OCI-LY3 (cell line): ENCODE measurements at regions not wholly inside any gene's neighbourhood (a gene's known extent, or its start where the extent isn't known, plus 50 kb on each side); places are given as distances from the start of the nearest gene placed in this dataset.

Experiments
- EZH2phosphoT487 ChIP-seq: fragments of 200-600 bp; shearing (Covaris generic); IDR thresholded peaks from 2 replicates; pipeline ENCODE4 v1.6.1; 2018; ENCODE audit warnings: antibody characterized with exemption, mixed run types, low read depth
- TF ChIP-seq, protein P1 (sequence below): fragments of 200-600, 300-600 bp; sonication (generic); IDR thresholded peaks from 2 replicates; pipeline ENCODE4 v1.5.1; 2014; ENCODE audit warnings: antibody characterized with exemption, low read length, low read depth

DNA sequence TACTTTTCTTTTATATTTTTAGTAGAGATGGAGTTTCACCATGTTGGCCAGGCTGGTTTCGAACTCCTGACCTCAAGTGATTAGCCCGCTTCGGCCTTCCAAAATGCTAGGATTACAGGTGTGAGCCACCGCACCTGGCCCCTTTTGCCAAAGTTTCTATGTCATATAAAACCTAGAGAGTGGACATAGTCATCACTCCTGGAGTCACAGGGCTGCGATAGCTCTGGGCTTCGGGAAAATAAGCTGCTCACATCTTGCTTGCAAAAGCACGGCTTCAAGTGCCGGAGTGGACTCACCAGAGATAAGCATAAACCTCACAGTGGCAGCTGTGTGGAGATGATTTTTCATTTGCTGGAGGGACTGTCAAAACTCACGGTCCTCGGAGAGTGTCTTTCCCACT lies 171.2 kb downstream of the TEX29 start:
- TF ChIP-seq, protein P1, sequence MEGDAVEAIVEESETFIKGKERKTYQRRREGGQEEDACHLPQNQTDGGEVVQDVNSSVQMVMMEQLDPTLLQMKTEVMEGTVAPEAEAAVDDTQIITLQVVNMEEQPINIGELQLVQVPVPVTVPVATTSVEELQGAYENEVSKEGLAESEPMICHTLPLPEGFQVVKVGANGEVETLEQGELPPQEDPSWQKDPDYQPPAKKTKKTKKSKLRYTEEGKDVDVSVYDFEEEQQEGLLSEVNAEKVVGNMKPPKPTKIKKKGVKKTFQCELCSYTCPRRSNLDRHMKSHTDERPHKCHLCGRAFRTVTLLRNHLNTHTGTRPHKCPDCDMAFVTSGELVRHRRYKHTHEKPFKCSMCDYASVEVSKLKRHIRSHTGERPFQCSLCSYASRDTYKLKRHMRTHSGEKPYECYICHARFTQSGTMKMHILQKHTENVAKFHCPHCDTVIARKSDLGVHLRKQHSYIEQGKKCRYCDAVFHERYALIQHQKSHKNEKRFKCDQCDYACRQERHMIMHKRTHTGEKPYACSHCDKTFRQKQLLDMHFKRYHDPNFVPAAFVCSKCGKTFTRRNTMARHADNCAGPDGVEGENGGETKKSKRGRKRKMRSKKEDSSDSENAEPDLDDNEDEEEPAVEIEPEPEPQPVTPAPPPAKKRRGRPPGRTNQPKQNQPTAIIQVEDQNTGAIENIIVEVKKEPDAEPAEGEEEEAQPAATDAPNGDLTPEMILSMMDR, result no peak
- TF ChIP-seq EZH2phosphoT487, result no peak
